ENCODE measurements at regions not wholly inside any gene's neighbourhood (a gene's known extent, or its start where the extent isn't known, plus 50 kb on each side); places are given as distances from the start of the nearest gene placed in this dataset.

GRCh38 chr2:83574614-83575013 lies 884.5 kb downstream of the SUCLG1 start:
- Histone ChIP-seq H3K9ac (ENCODE audit: low read length) (no peak overlapping the region), H3K36me3 (replicated peaks; ENCODE audit: insufficient read depth, low read length) (no peaks in the 10 kb centered on the region), H3K79me2 (ENCODE audit: low read length) (no peaks in the 10 kb centered on the region), H3F3A (ENCODE audit: insufficient read depth, low read length) (no peaks in the 10 kb centered on the region), H4K20me1 (ENCODE audit: insufficient read depth, low read length) (no peaks in the 10 kb centered on the region), H2AFZ (ENCODE audit: low read length) (no peak overlapping the region), H3K27ac (ENCODE audit: low read length) (no peak overlapping the region), H3K4me2 (ENCODE audit: low read depth, low read length) (no peak overlapping the region), H3K4me3 (ENCODE audit: low read length) (no peak overlapping the region), H3K9me3 (replicated peaks; ENCODE audit: insufficient read depth, low read length) (no peaks in the 10 kb centered on the region), H3K9me2 (replicated peaks; ENCODE audit: insufficient read depth, low read length) (no peaks in the 10 kb centered on the region), H3K4me1 (ENCODE audit: low read length) (no peaks in the 10 kb centered on the region), H3K27me3 (replicated peaks; ENCODE audit: insufficient read depth, low read length) (no peaks in the 10 kb centered on the region)
- no peak for DNase-seq
- TF ChIP-seq EZH2phosphoT487 (IDR thresholded peaks at IDR 0.05; ENCODE audit: low read length) = no peak
- no peak for TF ChIP-seq CTCF (IDR thresholded peaks at IDR 0.05; ENCODE audit: low read length)
- no peak for TF ChIP-seq EZH2 (optimal IDR thresholded peaks at IDR 0.05; ENCODE audit: low read depth, low read length)

GRCh38 chr2:83573060-83573459 lies 886.0 kb downstream of the SUCLG1 start:
- Histone ChIP-seq H3K4me3 (ENCODE audit: low read length) (no peak overlapping the region), H3K79me2 (ENCODE audit: low read length) (no peaks in the 10 kb centered on the region), H3K9me3 (replicated peaks; ENCODE audit: insufficient read depth, low read length) (no peaks in the 10 kb centered on the region), H3K4me2 (ENCODE audit: low read depth, low read length) (no peak overlapping the region), H3K27ac (ENCODE audit: low read length) (no peak overlapping the region), H2AFZ (ENCODE audit: low read length) (no peak overlapping the region), H3K36me3 (replicated peaks; ENCODE audit: insufficient read depth, low read length) (no peaks in the 10 kb centered on the region), H3K9me2 (replicated peaks; ENCODE audit: insufficient read depth, low read length) (no peaks in the 10 kb centered on the region), H3K4me1 (ENCODE audit: low read length) (no peaks in the 10 kb centered on the region), H3K9ac (ENCODE audit: low read length) (no peak overlapping the region), H3F3A (ENCODE audit: insufficient read depth, low read length) (no peaks in the 10 kb centered on the region), H3K27me3 (replicated peaks; ENCODE audit: insufficient read depth, low read length) (no peaks in the 10 kb centered on the region), H4K20me1 (ENCODE audit: insufficient read depth, low read length) (no peaks in the 10 kb centered on the region)
- TF ChIP-seq CTCF (IDR thresholded peaks at IDR 0.05; ENCODE audit: low read length) = no peak
- no peak for TF ChIP-seq EZH2phosphoT487 (IDR thresholded peaks at IDR 0.05; ENCODE audit: low read length)
- TF ChIP-seq EZH2 (optimal IDR thresholded peaks at IDR 0.05; ENCODE audit: low read depth, low read length) = no peak
- no peak for DNase-seq

- no peaks in the 10 kb centered on the region for H3K79me2 ChIP-seq (ENCODE audit: low read length)
- no peak overlapping the region for H2AFZ ChIP-seq (ENCODE audit: low read length)
- H3K4me2 ChIP-seq (ENCODE audit: low read depth, low read length) = no peak overlapping the region
- no peak overlapping the region for H3K9ac ChIP-seq (ENCODE audit: low read length)
- H3K4me3 ChIP-seq (ENCODE audit: low read length) = no peak overlapping the region
- no peak for TF ChIP-seq EZH2phosphoT487 (IDR thresholded peaks at IDR 0.05; ENCODE audit: low read length)
- TF ChIP-seq EZH2 (optimal IDR thresholded peaks at IDR 0.05; ENCODE audit: low read depth, low read length) = no peak
- TF ChIP-seq CTCF (IDR thresholded peaks at IDR 0.05; ENCODE audit: low read length) = no peak
- no peaks in the 10 kb centered on the region for H3K9me3 ChIP-seq (replicated peaks; ENCODE audit: insufficient read depth, low read length)
- H3K36me3 ChIP-seq (replicated peaks; ENCODE audit: insufficient read depth, low read length) = no peaks in the 10 kb centered on the region
- H3K9me2 ChIP-seq (replicated peaks; ENCODE audit: insufficient read depth, low read length) = no peaks in the 10 kb centered on the region
- no peak for DNase-seq
- no peak overlapping the region for H3K27ac ChIP-seq (ENCODE audit: low read length)
- H4K20me1 ChIP-seq (ENCODE audit: insufficient read depth, low read length) = no peaks in the 10 kb centered on the region
- no peaks in the 10 kb centered on the region for H3K27me3 ChIP-seq (replicated peaks; ENCODE audit: insufficient read depth, low read length)
- no peaks in the 10 kb centered on the region for H3K4me1 ChIP-seq (ENCODE audit: low read length)
- no peaks in the 10 kb centered on the region for H3F3A ChIP-seq (ENCODE audit: insufficient read depth, low read length)
Observed at GRCh38 chr2:83572400-83572799, 886.7 kb downstream of the SUCLG1 start.
